Stomach (tissue), 8 donors: ENCODE measurements at regions not wholly inside any gene's neighbourhood (a gene's known extent, or its start where the extent isn't known, plus 50 kb on each side); places are given as distances from the start of the nearest gene placed in this dataset.

Source experiments
- DNase-seq, 2 donors: peaks; one replicate each; pipeline versions ENCODE4 v3.0.0 to v3.0.0-alpha.2; 2013 to 2019
- H3K27ac ChIP-seq, 5 donors: fragments of 200-600 bp in 4 of 5; sonication (generic) in 4 of 5; one replicate each; pipeline ENCODE4 v1.5.1; 2013 to 2019; ENCODE audit warnings: mild to moderate bottlenecking in 1 of 5, moderate library complexity in 1 of 5
- H3K27me3 ChIP-seq, 3 donors: fragments of 200-600 bp; sonication (generic); one replicate each; pipeline ENCODE4 v1.5.1; 2017 to 2019; ENCODE audit warnings: mixed run types in 1 of 3
- H3K36me3 ChIP-seq, 4 donors: fragments of 200-600 bp; sonication (generic); 1 replicate in 3 of 4; 2 replicates in 1 of 4; pipeline ENCODE4 v1.5.1; 2016 to 2019
- H3K4me1 ChIP-seq, 4 donors: fragments of 200-600 bp; sonication (generic); one replicate each; pipeline ENCODE4 v1.5.1; 2016 to 2019
- H3K4me3 ChIP-seq, 4 donors: fragments of 200-600 bp; sonication (generic) in 3 of 4; one replicate each; pipeline ENCODE4 v1.5.1; 2016 to 2019; ENCODE audit warnings: mild to moderate bottlenecking in 1 of 4
- H3K9me3 ChIP-seq, 4 donors: fragments of 200-600 bp; sonication (generic); one replicate each; pipeline ENCODE4 v1.5.1; 2016 to 2019
- EP300 ChIP-seq: sonication (generic); formaldehyde crosslinking; IDR thresholded peaks from one replicate; pipeline ENCODE4 v1.6.1; 2017; ENCODE audit warnings: antibody characterized with exemption
- POLR2A ChIP-seq, 4 donors: fragments of 450-650 bp; IDR thresholded peaks; one replicate each; pipeline ENCODE4 v1.6.1; 2016; ENCODE audit warnings: antibody characterized with exemption in 4 of 4, control low read depth in 2 of 4, mild to moderate bottlenecking in 1 of 4, moderate library complexity in 1 of 4
- POLR2AphosphoS5 ChIP-seq, 3 donors: sonication (generic); formaldehyde crosslinking; IDR thresholded peaks; one replicate each; pipeline ENCODE4 v1.6.1; 2016; ENCODE audit warnings: antibody characterized with exemption in 3 of 3
- WGBS, 5 donors: extraction: QIAGEN DNeasy Blood & Tissue Kit in 3 of 5; methylation state at CpG; one replicate each; pipeline versions ENCODE4 v1.1.5 to v1.1.7; 2013 to 2018; 5-methylcytosine and 5-hydroxymethylcytosine counted together
- intact Hi-C: fragments of 100-400 bp; cut with DNase I; formaldehyde crosslinking; loops from one replicate; pipeline ENCODE4 v1.15.1; 2023; ENCODE audit warnings: low total_unique reads
- TF ChIP-seq, protein P1 (sequence below), 7 experiments: fragments of 450-650 bp in 4 of 7; fragments of 200-600 bp in 3 of 7; sonication (generic) in 3 of 7; IDR thresholded peaks; one replicate each; pipeline ENCODE4 v1.5.1; 2016 to 2019; ENCODE audit warnings: antibody characterized with exemption in 7 of 7, control low read depth in 2 of 7, mild to moderate bottlenecking in 1 of 7
- donor health status: healthy with polysubstance abuse.
- donor health status: Bipolar disorder and iron deficiency.
- donor health status: healthy.

DNA sequence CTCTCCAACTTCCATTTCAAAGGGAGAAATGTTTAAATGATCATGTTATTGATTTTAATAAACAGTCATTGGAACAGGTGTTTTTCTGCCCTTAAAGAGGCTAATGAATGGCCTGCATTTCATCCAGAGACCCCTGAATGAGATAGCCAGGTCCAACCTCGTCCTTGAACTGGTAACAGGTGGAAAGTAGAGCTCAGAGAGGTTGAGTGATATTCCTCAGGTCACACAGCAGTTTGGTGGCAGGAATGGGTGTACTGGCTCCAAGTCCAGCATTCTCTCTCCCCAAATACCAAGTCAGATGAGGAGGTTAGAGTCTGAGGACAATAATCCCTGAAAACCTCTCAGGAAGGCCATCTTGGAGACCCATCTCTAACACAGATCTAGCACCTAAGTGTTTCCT is 81.7 kb upstream of the ANO1 start:
- H3K9me3 ChIP-seq = peaks cover 0 to 11% (median 1%) of the 10 kb centered on the region in 4 donors
- H3K36me3 ChIP-seq = no peaks in the 10 kb centered on the region
- intact Hi-C loops = no loop called here
- WGBS, 5 donors = 44 to 77% (median 53%) methylated on average over 1 of the region's 1 CpG
- DNase-seq = no peak
- no peak overlapping the region for H3K4me3 ChIP-seq
- TF ChIP-seq, protein P1, sequence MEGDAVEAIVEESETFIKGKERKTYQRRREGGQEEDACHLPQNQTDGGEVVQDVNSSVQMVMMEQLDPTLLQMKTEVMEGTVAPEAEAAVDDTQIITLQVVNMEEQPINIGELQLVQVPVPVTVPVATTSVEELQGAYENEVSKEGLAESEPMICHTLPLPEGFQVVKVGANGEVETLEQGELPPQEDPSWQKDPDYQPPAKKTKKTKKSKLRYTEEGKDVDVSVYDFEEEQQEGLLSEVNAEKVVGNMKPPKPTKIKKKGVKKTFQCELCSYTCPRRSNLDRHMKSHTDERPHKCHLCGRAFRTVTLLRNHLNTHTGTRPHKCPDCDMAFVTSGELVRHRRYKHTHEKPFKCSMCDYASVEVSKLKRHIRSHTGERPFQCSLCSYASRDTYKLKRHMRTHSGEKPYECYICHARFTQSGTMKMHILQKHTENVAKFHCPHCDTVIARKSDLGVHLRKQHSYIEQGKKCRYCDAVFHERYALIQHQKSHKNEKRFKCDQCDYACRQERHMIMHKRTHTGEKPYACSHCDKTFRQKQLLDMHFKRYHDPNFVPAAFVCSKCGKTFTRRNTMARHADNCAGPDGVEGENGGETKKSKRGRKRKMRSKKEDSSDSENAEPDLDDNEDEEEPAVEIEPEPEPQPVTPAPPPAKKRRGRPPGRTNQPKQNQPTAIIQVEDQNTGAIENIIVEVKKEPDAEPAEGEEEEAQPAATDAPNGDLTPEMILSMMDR (IDR thresholded peaks at IDR 0.05) = no peak
- TF ChIP-seq EP300 = no peak
- TF ChIP-seq POLR2AphosphoS5 (IDR thresholded peaks at IDR 0.05) = no peak
- no peak for TF ChIP-seq POLR2A (IDR thresholded peaks at IDR 0.05)
- no peak overlapping the region for H3K27ac ChIP-seq
- peaks cover 0 to 2% (median 0%) of the 10 kb centered on the region in 3 donors for H3K27me3 ChIP-seq
- H3K4me1 ChIP-seq = peaks cover 0 to 34% (median 4%) of the 10 kb centered on the region in 4 donors

DNA sequence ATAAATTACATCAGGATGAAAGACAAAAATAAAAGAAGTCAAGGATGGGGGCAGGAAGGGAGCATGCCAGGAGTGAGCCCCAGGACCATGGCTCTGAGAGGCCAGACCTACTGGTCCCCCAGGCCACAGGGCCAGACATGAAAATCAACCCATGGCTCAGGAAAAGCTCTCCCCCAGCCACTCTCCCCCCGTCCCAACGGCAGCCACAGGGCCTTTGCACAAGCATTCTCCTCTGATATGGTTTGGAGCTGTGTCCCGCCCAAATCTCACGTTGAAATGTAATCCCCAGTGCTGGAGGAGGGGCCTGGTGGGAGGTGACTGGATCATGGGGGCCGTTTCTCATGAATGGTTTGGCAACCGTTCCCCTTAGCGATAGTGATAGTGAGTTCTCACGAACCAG is 80.8 kb upstream of the ANO1 start:
- intact Hi-C loops = no loop called here
- Histone ChIP-seq H3K4me3 (no peak overlapping the region), H3K36me3 (no peaks in the 10 kb centered on the region), H3K27ac (no peak overlapping the region), H3K4me1 (peaks cover 0 to 32% (median 4%) of the 10 kb centered on the region in 4 donors), H3K27me3 (no peaks in the 10 kb centered on the region), H3K9me3 (peaks cover 0 to 11% (median 1%) of the 10 kb centered on the region in 4 donors)
- WGBS, 5 donors = 56 to 66% (median 58%) methylated on average over 8 of the region's 8 CpGs
- no peak for DNase-seq
- TF ChIP-seq EP300 = no peak
- no peak for TF ChIP-seq POLR2A (IDR thresholded peaks at IDR 0.05)
- TF ChIP-seq, protein P1 (IDR thresholded peaks at IDR 0.05) = no peak
- no peak for TF ChIP-seq POLR2AphosphoS5 (IDR thresholded peaks at IDR 0.05)

DNA sequence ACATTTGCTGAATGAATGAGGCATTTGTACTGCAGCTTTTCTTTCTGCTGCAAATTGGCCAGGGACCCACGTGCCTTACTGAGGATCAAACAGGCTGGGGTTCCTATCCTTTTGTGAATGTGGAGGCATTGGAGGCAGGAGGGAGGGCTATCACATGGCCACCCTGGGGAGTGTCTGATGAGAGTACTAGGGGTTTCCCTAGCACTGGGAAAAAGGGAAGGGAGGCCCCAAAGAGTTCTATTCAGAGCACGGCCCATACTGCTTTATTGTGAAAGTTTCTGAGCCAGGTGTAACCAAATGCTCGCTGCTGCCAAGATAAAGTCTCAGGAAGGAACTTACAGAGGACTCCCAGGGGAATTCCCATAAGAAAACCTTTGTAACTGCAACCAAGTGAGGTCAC is 78.4 kb upstream of the ANO1 start:
- TF ChIP-seq, protein P1 (IDR thresholded peaks at IDR 0.05) = no peak
- TF ChIP-seq EP300 = no peak
- TF ChIP-seq POLR2A (IDR thresholded peaks at IDR 0.05) = no peak
- peak in 1 of 3 donors; percentile 14 for TF ChIP-seq POLR2AphosphoS5 (IDR thresholded peaks at IDR 0.05)
- peak in 1 of 2 donors; percentile 59 for DNase-seq
- H3K27me3 ChIP-seq = peaks cover 0 to 5% (median 0%) of the 10 kb centered on the region in 3 donors
- H3K4me3 ChIP-seq = no peak overlapping the region
- peaks cover 0 to 9% (median 0%) of the 10 kb centered on the region in 4 donors for H3K9me3 ChIP-seq
- H3K36me3 ChIP-seq = no peaks in the 10 kb centered on the region
- 21 to 42% (median 24%) methylated on average over 3 of the region's 3 CpGs for WGBS, 5 donors
- intact Hi-C loops = no loop called here
- H3K4me1 ChIP-seq = peaks cover 0 to 24% (median 2%) of the 10 kb centered on the region in 4 donors
- H3K27ac ChIP-seq = peak overlapping the region in 4 of 5 donors; percentile 3 to 67 (median 49)

DNA sequence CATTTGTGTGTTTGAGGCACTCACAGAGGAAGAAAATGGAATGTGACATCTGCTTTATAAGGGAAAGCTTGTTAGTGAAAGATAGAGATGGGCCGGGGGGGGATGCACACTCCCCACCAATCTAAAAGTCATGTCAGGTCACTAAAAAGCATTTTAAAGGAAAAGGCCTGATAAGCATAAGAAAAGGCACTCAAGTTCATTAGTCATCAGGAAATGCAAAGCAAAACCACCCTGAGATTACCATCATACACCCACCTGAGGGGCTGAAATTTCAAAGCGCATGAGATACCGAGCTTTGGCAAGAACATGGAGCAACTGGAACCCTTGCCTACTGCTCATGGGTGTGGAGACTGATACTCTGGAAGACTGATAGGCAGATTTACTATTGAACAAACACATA is 77.9 kb upstream of the ANO1 start:
- Histone ChIP-seq H3K27ac (peak overlapping the region in 4 of 5 donors; percentile 36 to 67 (median 49)), H3K4me3 (no peak overlapping the region), H3K27me3 (peaks cover 0 to 5% (median 0%) of the 10 kb centered on the region in 3 donors), H3K36me3 (no peaks in the 10 kb centered on the region), H3K9me3 (peaks cover 0 to 4% (median 0%) of the 10 kb centered on the region in 4 donors), H3K4me1 (peaks cover 0 to 24% (median 3%) of the 10 kb centered on the region in 4 donors)
- intact Hi-C loops = no loop called here
- no peak for DNase-seq
- no peak for TF ChIP-seq POLR2A (IDR thresholded peaks at IDR 0.05)
- TF ChIP-seq POLR2AphosphoS5 (IDR thresholded peaks at IDR 0.05) = no peak
- TF ChIP-seq, protein P1 (IDR thresholded peaks at IDR 0.05) = no peak
- TF ChIP-seq EP300 = no peak
- WGBS, 5 donors = 22 to 65% (median 40%) methylated on average over 3 of the region's 3 CpGs
